Mucosa of descending colon (tissue), 3 donors: ENCODE measurements at regions not wholly inside any gene's neighbourhood (a gene's known extent, or its start where the extent isn't known, plus 50 kb on each side); places are given as distances from the start of the nearest gene placed in this dataset.

Source experiments
- ATAC-seq: fragments of 200-7000 bp; cut with Tn5 transposase; one replicate; pipeline ENCODE4 v1.9.1; 2020; ENCODE audit warnings: mild to moderate bottlenecking, moderate library complexity
- DNase-seq, 3 donors: peaks; one replicate each; pipeline ENCODE4 v3.0.0-alpha.2; 2020
- H3K36me3 ChIP-seq: fragments of 200-600 bp; one replicate; pipeline ENCODE4 v1.8.0; 2021; ENCODE audit warnings: low read depth, mild to moderate bottlenecking
- H3K4me1 ChIP-seq: fragments of 200-600 bp; one replicate; pipeline ENCODE4 v1.8.0; 2021; ENCODE audit warnings: low read depth, mild to moderate bottlenecking
- H3K4me3 ChIP-seq: fragments of 200-600 bp; one replicate; pipeline ENCODE4 v1.8.0; 2021; ENCODE audit warnings: mild to moderate bottlenecking
- H3K9me3 ChIP-seq: fragments of 200-600 bp; one replicate; pipeline ENCODE4 v1.8.0; 2021; ENCODE audit warnings: mild to moderate bottlenecking
- CTCF ChIP-seq: fragments of 200-600 bp; IDR thresholded peaks from one replicate; pipeline ENCODE4 v1.8.0; 2022; ENCODE audit warnings: antibody characterized with exemption, mild to moderate bottlenecking
- intact Hi-C, 2 donors: fragments of 100-400 bp; cut with DNase I in 1 of 2; cut with micrococcal nuclease in 1 of 2; formaldehyde crosslinking; loops; one replicate each; pipeline versions ENCODE4 v1.11.0 to v1.11.1; 2022; cut with DNase I, micrococcal nuclease
- donor health status: DM: no; HTN: no; CAD: no; lungs with moderate emphysema.
- donor health status: DM: no; HTN: no; CAD: no.
- donor health status: DM: no; HTN: yes; CAD: no.

GRCh38 chr2:183993052-183993451, 605.3 kb upstream of the ZNF804A start:
- DNase-seq (peak in 2 of 3 donors; percentile 23 to 30), ATAC-seq (peak; percentile 64)
- Histone ChIP-seq H3K36me3 (no peaks in the 10 kb centered on the region), H3K9me3 (no peaks in the 10 kb centered on the region), H3K4me1 (peaks cover 12% of the 10 kb centered on the region), H3K4me3 (no peak overlapping the region)
- intact Hi-C loops: no loop called here
- no peak for TF ChIP-seq CTCF

GRCh38 chr2:183995632-183996031, 602.7 kb upstream of the ZNF804A start:
- no peaks in the 10 kb centered on the region for H3K36me3 ChIP-seq
- no peak for TF ChIP-seq CTCF
- intact Hi-C loops: no loop called here
- peaks cover 27% of the 10 kb centered on the region for H3K4me1 ChIP-seq
- H3K9me3 ChIP-seq: no peaks in the 10 kb centered on the region
- ATAC-seq (no peak), DNase-seq (no peak)
- H3K4me3 ChIP-seq: no peak overlapping the region

- Histone ChIP-seq H3K36me3 (no peaks in the 10 kb centered on the region), H3K4me3 (no peak overlapping the region), H3K4me1 (peaks cover 27% of the 10 kb centered on the region), H3K9me3 (no peaks in the 10 kb centered on the region)
- intact Hi-C loops: no loop called here
- ATAC-seq (peak; percentile 55), DNase-seq (peak in 1 of 3 donors; percentile 37)
- TF ChIP-seq CTCF: no peak
Measured at GRCh38 chr2:183996825-183997793, 601.2 kb upstream of the ZNF804A start.

- ATAC-seq: peak; percentile 84
- TF ChIP-seq CTCF: no peak
- DNase-seq: no peak
Measured at GRCh38 chr2:183998041-183998796, 600.1 kb upstream of the ZNF804A start.

GRCh38 chr2:183998797-183999190, 599.5 kb upstream of the ZNF804A start:
- Histone ChIP-seq H3K36me3 (no peaks in the 10 kb centered on the region), H3K4me1 (peaks cover 22% of the 10 kb centered on the region), H3K4me3 (no peak overlapping the region), H3K9me3 (no peaks in the 10 kb centered on the region)
- TF ChIP-seq CTCF: no peak
- intact Hi-C loops: no loop called here
- DNase-seq: no peak
- ATAC-seq: no peak

More at GRCh38 chr2:183998041-183998796, 600.1 kb upstream of the ZNF804A start:
- Histone ChIP-seq H3K4me3 (no peak overlapping the region), H3K4me1 (peaks cover 22% of the 10 kb centered on the region), H3K36me3 (no peaks in the 10 kb centered on the region), H3K9me3 (no peaks in the 10 kb centered on the region)
- intact Hi-C loops: no loop called here
